SK-N-MC (cell line): ENCODE measurements at regions not wholly inside any gene's neighbourhood (a gene's known extent, or its start where the extent isn't known, plus 50 kb on each side); places are given as distances from the start of the nearest gene placed in this dataset.

Experiments used
- DNase-seq: peaks from one replicate; pipeline ENCODE4 v3.0.0-alpha.2; 2011; ENCODE audit warnings: low read depth, low spot score
- H3K27ac ChIP-seq: fragments of 200-600 bp; sonication (generic); 2 replicates; pipeline ENCODE4 v1.5.1; 2016; ENCODE audit warnings: mixed run types
- H3K36me3 ChIP-seq: fragments of 200-600 bp; sonication (generic); 2 replicates; pipeline ENCODE4 v1.6.1; 2017; ENCODE audit warnings: antibody characterized with exemption, low read length, mixed read lengths; ENCODE audit not compliant: insufficient read depth
- H3K4me3 ChIP-seq: fragments of 200-600 bp; sonication (generic); 2 replicates; pipeline ENCODE4 v1.5.1; 2016
- H3K9ac ChIP-seq: fragments of 200-600 bp; sonication (generic); 2 replicates; pipeline ENCODE4 v1.8.0; 2017; ENCODE audit warnings: mixed run types, mixed read lengths; ENCODE audit not compliant: insufficient read length
- H3K9me3 ChIP-seq: fragments of 200-600 bp; sonication (generic); 2 replicates; pipeline ENCODE4 v1.6.1; 2017; ENCODE audit warnings: low read depth, mild to moderate bottlenecking, antibody characterized with exemption, low read length, moderate library complexity, mixed read lengths
- EZH2 ChIP-seq: fragments of 200-600 bp; sonication (generic); IDR thresholded peaks from one replicate; pipeline ENCODE4 v1.6.1; 2017; ENCODE audit warnings: antibody characterized with exemption
- FOXP2 ChIP-seq: optimal IDR thresholded peaks from 2 replicates; pipeline ENCODE3; 2011; ENCODE audit warnings: mild to moderate bottlenecking, moderate library complexity; ENCODE audit not compliant: insufficient read depth; ENCODE audit errors: extremely low read length, control extremely low read depth
- POLR2AphosphoS5 ChIP-seq: IDR thresholded peaks from 2 replicates; pipeline ENCODE4 v1.6.1; 2012; ENCODE audit warnings: mild to moderate bottlenecking, low read depth, low read length, borderline replicate concordance

DNA sequence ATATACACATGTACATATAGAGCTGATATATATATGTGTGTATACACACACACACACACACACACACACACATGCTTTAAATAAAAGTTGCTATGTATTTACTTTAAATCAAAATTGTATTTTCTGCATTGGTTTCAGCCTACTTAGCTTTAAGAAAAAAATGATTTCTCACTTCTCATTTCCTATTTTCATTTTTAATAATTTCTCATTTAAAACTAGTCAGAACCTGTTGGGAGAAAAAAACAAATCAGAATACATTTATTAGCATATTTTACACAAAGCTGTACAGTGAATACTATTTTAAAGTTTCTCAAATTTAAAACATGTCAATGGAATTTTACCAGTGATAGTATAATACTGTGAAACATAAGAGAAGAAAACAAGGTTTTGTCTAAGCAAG, 681.8 kb downstream of the CENPC start:
- Histone ChIP-seq H3K4me3 (no peak overlapping the region), H3K36me3 (no peaks in the 10 kb centered on the region), H3K27ac (no peak overlapping the region), H3K9me3 (no peaks in the 10 kb centered on the region), H3K9ac (no peak overlapping the region)
- no peak for TF ChIP-seq POLR2AphosphoS5
- TF ChIP-seq EZH2: no peak
- TF ChIP-seq FOXP2: no peak
- DNase-seq: no peak

DNA sequence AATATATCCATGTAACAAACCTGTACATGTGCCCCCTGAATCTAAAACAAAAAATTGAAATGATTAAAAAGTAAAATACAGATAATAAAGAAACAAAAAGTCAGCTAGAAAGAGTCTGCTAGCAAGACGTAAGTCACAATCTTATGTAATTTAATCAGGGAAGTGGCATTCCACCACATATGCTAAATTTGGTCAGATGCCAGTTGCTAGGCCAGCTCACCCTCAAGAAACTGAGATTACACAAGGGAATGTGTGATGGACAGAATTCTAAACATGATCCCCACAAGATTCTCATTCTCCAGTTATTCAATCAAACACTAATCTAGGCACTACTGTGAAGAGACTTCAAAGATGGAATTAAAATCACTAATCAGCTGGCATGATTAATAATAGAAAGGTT, 689.3 kb downstream of the CENPC start:
- H3K36me3 ChIP-seq: no peaks in the 10 kb centered on the region
- no peaks in the 10 kb centered on the region for H3K9me3 ChIP-seq
- no peak for DNase-seq
- H3K4me3 ChIP-seq: no peak overlapping the region
- TF ChIP-seq POLR2AphosphoS5 (no peak), EZH2 (no peak), FOXP2 (no peak)
- H3K9ac ChIP-seq: no peak overlapping the region
- no peak overlapping the region for H3K27ac ChIP-seq

DNA sequence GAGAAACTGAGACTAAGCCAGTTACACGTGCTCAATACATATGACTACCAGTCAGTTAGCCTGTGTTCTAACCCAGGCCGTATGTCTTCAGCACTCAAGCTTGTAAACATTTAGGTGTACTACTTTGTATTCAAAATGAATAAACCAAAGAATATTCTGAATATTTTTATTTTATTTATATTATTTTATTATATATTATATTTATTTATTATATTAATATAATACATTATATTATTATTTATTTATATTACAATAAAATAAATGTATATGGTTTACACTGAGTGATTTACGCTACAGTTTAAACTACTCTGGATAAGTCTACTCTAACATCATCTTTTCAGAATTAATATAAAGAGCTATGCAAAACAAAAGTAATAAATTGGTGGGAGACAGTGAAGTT, 691.5 kb downstream of the CENPC start:
- TF ChIP-seq POLR2AphosphoS5 (no peak), EZH2 (no peak), FOXP2 (no peak)
- DNase-seq: no peak
- no peaks in the 10 kb centered on the region for H3K9me3 ChIP-seq
- no peak overlapping the region for H3K9ac ChIP-seq
- H3K27ac ChIP-seq: no peak overlapping the region
- no peaks in the 10 kb centered on the region for H3K36me3 ChIP-seq
- H3K4me3 ChIP-seq: no peak overlapping the region

DNA sequence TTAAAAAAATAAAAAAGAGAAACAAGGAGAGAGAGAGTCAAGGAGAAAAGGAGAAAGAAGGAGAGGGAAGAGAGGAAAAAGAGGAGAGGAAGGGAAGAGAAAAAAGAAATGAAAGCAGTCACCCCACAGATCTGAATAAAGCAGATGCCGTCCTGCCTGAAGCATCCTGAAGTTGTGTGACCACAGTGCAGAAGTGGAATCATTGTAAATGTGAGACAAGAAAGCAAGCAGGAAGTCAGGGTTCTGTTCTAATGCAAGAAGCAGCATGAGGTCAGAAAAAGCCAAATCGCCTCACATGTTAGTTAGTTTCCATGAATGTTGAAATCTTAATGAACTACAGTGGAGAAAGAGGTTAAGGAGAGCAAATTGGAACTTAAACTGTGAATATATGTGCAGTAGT, 692.5 kb downstream of the CENPC start:
- DNase-seq: no peak
- H3K27ac ChIP-seq: no peak overlapping the region
- H3K4me3 ChIP-seq: no peak overlapping the region
- no peaks in the 10 kb centered on the region for H3K9me3 ChIP-seq
- no peak overlapping the region for H3K9ac ChIP-seq
- no peaks in the 10 kb centered on the region for H3K36me3 ChIP-seq
- TF ChIP-seq POLR2AphosphoS5 (no peak), EZH2 (no peak), FOXP2 (no peak)

DNA sequence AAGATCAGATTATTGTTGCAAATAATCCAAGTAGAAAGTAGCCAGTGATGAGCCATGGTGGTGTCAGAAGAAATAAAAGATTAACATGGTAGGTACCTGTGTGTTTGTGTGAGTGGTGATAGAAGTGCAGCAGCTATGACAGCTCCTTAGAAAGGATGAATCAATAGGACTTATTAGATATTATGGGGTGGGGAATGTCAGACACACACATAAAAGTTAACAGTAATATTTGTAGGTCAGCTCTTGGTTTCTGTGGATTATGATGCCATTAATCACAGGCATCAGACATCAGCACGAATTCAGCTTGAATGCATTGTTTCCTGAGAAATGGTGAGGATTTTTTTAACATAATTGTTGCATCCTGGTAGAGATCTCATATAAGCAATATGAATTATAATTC, 695.7 kb downstream of the CENPC start:
- Histone ChIP-seq H3K4me3 (no peak overlapping the region), H3K9ac (no peak overlapping the region), H3K27ac (no peak overlapping the region), H3K36me3 (no peaks in the 10 kb centered on the region), H3K9me3 (no peaks in the 10 kb centered on the region)
- no peak for DNase-seq
- TF ChIP-seq FOXP2 (no peak), EZH2 (no peak), POLR2AphosphoS5 (no peak)

DNA sequence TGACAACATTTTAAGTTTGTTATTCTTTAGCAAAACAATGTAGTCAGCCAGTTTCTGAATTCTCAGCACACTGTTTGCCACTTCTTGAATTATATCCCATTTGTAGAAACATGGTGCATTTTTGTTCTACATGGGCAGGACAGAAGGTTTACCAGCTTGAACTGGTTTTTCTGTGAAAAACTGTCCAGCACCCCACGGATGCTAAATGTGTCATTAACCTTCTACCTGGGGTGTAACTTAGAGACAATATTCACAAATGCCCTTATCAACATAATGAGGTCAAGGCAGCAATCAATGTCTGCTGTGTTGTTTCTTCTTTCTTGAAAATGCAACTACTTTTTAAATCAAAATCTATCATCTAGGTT, 702.6 kb downstream of the CENPC start:
- no peak overlapping the region for H3K9ac ChIP-seq
- TF ChIP-seq FOXP2 (no peak), EZH2 (no peak), POLR2AphosphoS5 (no peak)
- H3K27ac ChIP-seq: no peak overlapping the region
- H3K36me3 ChIP-seq: no peaks in the 10 kb centered on the region
- no peak for DNase-seq
- H3K9me3 ChIP-seq: no peaks in the 10 kb centered on the region
- no peak overlapping the region for H3K4me3 ChIP-seq

DNA sequence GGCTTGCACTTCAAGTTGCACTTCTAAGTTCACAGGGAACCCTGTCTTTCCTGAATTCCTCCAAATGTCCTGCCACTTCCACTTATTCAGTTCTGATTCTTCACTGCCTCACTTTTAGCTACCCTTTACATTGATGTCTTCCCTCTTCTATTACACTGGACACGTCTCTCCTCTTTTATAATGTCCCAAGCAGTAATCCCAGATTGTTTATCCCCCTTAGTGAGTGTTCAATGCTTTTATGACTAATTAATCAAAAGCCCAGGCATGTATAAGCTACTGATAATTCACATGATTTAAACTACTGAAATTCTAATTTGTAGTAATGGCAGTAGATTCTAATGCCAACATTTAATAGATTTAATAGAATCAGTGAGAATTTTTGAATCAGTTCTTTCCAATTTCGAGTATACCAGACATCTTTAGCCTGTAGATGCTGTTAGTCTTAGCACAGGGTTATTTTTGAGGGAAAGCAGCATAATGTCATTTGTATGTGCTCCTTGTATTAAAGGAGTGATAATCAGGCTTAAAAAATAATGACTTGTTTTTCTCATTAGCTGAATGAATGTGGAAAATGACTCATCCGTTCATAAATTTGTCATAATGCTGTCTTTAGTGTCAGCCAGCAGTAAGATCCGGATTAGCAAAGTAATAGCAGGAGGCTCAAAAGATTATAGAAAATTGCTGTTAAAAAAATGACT, 703.1 kb downstream of the CENPC start:
- no peak for DNase-seq
- Histone ChIP-seq H3K27ac (no peak overlapping the region), H3K36me3 (no peaks in the 10 kb centered on the region), H3K9me3 (no peaks in the 10 kb centered on the region), H3K9ac (no peak overlapping the region), H3K4me3 (no peak overlapping the region)
- TF ChIP-seq FOXP2 (no peak), POLR2AphosphoS5 (no peak), EZH2 (no peak)

DNA sequence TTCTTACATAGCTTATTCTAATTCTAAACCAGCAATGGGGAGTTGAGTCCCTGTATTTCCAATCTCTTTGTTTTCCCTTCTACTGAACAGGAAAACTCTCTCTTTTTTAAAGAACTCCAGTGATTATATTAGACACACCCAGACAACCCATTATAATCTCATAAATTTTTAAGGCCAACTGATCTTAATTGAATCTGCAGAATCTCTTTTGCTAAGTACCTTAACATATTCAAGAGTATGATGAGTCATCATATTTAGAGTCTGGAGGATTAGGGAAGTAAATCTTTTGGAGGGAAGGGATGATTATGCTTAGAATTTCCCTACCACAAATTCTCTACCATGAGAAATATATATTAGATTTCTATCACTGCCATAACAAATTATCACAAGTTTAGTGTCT, 705.1 kb downstream of the CENPC start:
- H3K9ac ChIP-seq: no peak overlapping the region
- H3K36me3 ChIP-seq: no peaks in the 10 kb centered on the region
- no peaks in the 10 kb centered on the region for H3K9me3 ChIP-seq
- peak; percentile 42 for DNase-seq
- H3K4me3 ChIP-seq: no peak overlapping the region
- TF ChIP-seq EZH2 (no peak), POLR2AphosphoS5 (peak; percentile 38; the same call in 1 of the 2 replicates)
- H3K27ac ChIP-seq: peak overlapping the region; percentile 75

DNA sequence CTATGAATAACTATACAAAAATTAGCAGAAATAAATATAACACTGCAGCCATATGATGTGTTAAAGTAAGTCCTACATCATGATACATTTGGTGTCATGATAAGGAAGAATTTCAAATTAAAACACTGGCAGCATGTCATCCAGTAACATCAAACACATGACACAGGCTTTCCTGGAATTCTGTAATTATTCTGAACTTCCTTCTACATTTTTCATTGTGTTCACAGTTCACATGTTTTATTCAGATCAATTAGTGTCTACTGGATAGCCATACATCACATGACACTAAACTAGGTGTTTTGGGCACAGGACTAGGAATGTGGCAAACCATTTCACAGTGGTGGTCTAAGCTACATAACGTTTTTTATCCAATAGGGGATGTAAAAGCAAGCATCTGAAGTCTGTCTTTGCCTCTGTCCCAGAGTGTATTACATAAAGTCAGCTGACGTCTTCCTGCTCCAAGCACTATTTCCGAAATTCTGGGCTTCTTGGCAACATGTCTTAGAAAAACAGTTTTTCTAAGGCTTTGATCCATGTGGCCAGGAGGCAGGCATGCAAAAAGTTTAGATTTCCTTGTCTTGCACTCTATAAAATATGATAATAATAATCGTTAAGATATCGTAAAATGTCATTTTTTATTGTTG, 707.9 kb downstream of the CENPC start:
- H3K4me3 ChIP-seq: no peak overlapping the region
- no peaks in the 10 kb centered on the region for H3K9me3 ChIP-seq
- H3K9ac ChIP-seq: no peak overlapping the region
- TF ChIP-seq FOXP2 (no peak), EZH2 (no peak), POLR2AphosphoS5 (no peak)
- DNase-seq: no peak
- no peaks in the 10 kb centered on the region for H3K36me3 ChIP-seq
- no peak overlapping the region for H3K27ac ChIP-seq
